ENCODE measurements at regions not wholly inside any gene's neighbourhood (a gene's known extent, or its start where the extent isn't known, plus 50 kb on each side); places are given as distances from the start of the nearest gene placed in this dataset.
"Not testable (repeated sequence)": the region's sequence is repeated elsewhere in the genome, so short reads cannot be mapped to it uniquely, and the experiment has no call there.

DNA sequence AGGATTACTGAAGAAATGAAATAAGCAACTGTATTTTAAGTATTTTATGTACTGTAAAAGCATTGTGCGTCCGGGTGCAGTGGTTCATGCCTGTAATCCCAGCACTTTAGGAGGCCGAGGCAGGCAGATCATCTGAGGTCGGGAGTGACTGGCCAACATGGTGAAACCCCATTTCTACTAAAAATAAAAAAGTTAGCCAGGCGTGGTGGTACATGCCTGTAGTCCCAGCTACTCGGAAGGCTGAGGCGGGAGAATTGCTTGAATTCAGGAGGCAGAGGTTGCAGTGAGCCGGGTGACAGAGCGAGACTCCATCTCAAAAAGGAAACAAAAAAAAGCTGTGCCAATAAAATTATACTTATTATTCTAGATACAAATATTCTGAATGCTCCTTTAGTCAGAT lies 215.4 kb upstream of the DMRT1 start:
- H2AFZ ChIP-seq (ENCODE audit: low read length); H4K5ac ChIP-seq (ENCODE audit: insufficient read length, low read depth, low read length); H4K91ac ChIP-seq (replicated peaks; ENCODE audit: insufficient read length, low read length); H3K27me3 ChIP-seq (replicated peaks in 1 of 4; ENCODE audit: control insufficient read depth in 3 of 4, extremely low read depth in 1 of 4, insufficient read depth in 3 of 4, low read length in 3 of 4); H3K14ac ChIP-seq (ENCODE audit: insufficient read length); H3K4ac ChIP-seq (replicated peaks; ENCODE audit: insufficient read length, low read depth, low read length); H3K18ac ChIP-seq (ENCODE audit: extremely low read depth, low read length); H3K79me2 ChIP-seq (ENCODE audit: control insufficient read depth in 1 of 2, insufficient read depth in 2 of 2, low read length in 2 of 2); H3K4me1 ChIP-seq (replicated peaks in 1 of 4; ENCODE audit: control insufficient read depth in 3 of 4, insufficient read depth in 4 of 4, low read length in 3 of 4); H4K8ac ChIP-seq (ENCODE audit: extremely low read depth, insufficient read depth, low read length); H3K23ac ChIP-seq (ENCODE audit: insufficient read length); FAIRE-seq; H3K79me1 ChIP-seq (ENCODE audit: low read depth, low read length); H4K20me1 ChIP-seq (replicated peaks in 1 of 2; ENCODE audit: control insufficient read depth in 1 of 2, insufficient read depth in 2 of 2, low read length in 2 of 2); H3K9ac ChIP-seq (replicated peaks in 1 of 4; ENCODE audit: extremely low read depth in 1 of 4, low read depth in 3 of 4, low read length in 3 of 4); POLR2A ChIA-PET (ENCODE audit: partially characterized antibody); H2AK5ac ChIP-seq (ENCODE audit: low read depth, low read length); H3K27ac ChIP-seq (ENCODE audit: low read depth, low read length); H3K4me2 ChIP-seq (ENCODE audit: insufficient read depth in 1 of 2, low read depth in 2 of 2, low read length in 2 of 2); H2BK5ac ChIP-seq (ENCODE audit: low read depth, low read length); H3K9me3 ChIP-seq (ENCODE audit: insufficient read depth in 2 of 2, low read depth in 1 of 2, low read length in 1 of 2); H3K36me3 ChIP-seq (ENCODE audit: control insufficient read depth in 2 of 4, insufficient read depth in 4 of 4, low read length in 3 of 4); H2BK12ac ChIP-seq (ENCODE audit: low read depth, low read length); H3K23me2 ChIP-seq (ENCODE audit: low read depth, low read length); DNase-seq (ENCODE audit: low read depth in 1 of 2, low spot score in 2 of 2); H2BK15ac ChIP-seq (ENCODE audit: low read length); H2BK120ac ChIP-seq (replicated peaks; ENCODE audit: low read depth, low read length); H2BK20ac ChIP-seq (ENCODE audit: low read length); H3K56ac ChIP-seq (replicated peaks; ENCODE audit: insufficient read length, low read depth, low read length); H3K4me3 ChIP-seq (ENCODE audit: extremely low read depth in 1 of 4, insufficient read depth in 2 of 4, low read depth in 3 of 4, low read length in 4 of 4): not testable (repeated sequence)
- CTCF ChIA-PET (ENCODE audit: partially characterized antibody) = interaction anchor here (0.7 to 4.2 kb wide), 3 partner anchors 132 to 277 kb away, joined by 3 to 20 read pairs (median 4); no protein-coding TSS in a partner anchor
- 92% methylated on average over 9 of the region's 9 CpGs; no CpG with 5 or more reads in 1 of the 2 experiments for WGBS, 2 experiments (ENCODE audit: extremely low coverage in 1 of 2, insufficient coverage in 1 of 2, insufficient read length in 1 of 2, insufficient replicate concordance in 2 of 2, low coverage in 1 of 2, low lambda C conversion rate in 2 of 2, missing lambda C conversion rate in 1 of 2)

All from H1 (cell line).